ENCODE measurements at regions not wholly inside any gene's neighbourhood (a gene's known extent, or its start where the extent isn't known, plus 50 kb on each side); places are given as distances from the start of the nearest gene placed in this dataset.

DNA sequence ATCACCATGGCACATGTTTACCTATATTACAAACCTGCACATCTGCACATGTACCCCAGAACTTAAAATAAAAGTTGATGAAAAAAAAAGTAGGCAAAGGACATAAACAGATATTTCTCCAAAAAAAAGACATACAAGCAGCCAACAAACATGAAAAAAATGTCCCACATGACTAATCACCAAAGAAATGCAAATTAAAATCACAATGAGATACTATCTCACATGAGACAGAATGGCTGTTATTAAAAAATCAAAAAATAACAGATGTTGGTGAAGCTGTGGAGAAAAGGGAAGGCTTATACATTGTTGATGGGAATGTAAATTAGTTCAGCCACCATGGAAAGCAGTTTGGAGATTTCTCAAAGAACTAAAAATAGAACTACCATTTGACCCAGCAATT, 68.0 kb upstream of the FAR2 start:
- TF ChIP-seq, protein P1, sequence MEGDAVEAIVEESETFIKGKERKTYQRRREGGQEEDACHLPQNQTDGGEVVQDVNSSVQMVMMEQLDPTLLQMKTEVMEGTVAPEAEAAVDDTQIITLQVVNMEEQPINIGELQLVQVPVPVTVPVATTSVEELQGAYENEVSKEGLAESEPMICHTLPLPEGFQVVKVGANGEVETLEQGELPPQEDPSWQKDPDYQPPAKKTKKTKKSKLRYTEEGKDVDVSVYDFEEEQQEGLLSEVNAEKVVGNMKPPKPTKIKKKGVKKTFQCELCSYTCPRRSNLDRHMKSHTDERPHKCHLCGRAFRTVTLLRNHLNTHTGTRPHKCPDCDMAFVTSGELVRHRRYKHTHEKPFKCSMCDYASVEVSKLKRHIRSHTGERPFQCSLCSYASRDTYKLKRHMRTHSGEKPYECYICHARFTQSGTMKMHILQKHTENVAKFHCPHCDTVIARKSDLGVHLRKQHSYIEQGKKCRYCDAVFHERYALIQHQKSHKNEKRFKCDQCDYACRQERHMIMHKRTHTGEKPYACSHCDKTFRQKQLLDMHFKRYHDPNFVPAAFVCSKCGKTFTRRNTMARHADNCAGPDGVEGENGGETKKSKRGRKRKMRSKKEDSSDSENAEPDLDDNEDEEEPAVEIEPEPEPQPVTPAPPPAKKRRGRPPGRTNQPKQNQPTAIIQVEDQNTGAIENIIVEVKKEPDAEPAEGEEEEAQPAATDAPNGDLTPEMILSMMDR (IDR thresholded peaks at IDR 0.05): no peak
- no peak for TF ChIP-seq POLR2A (IDR thresholded peaks at IDR 0.05)
